GM13977 (cell line): ENCODE measurements at regions not wholly inside any gene's neighbourhood (a gene's known extent, or its start where the extent isn't known, plus 50 kb on each side); places are given as distances from the start of the nearest gene placed in this dataset.

Experiments
- DNase-seq: peaks from one replicate; pipeline ENCODE4 v3.0.0; 2012; ENCODE audit warnings: low spot score
- CTCF ChIP-seq: IDR thresholded peaks from 2 replicates; pipeline ENCODE4 v1.5.1; 2012; ENCODE audit warnings: mild to moderate bottlenecking, control low read depth; ENCODE audit not compliant: insufficient read depth; ENCODE audit errors: extremely low read depth, missing control alignments
- in situ Hi-C: fragments of 300-500 bp; cut with MboI; formaldehyde crosslinking; loops from one replicate; pipeline ENCODE4 v1.12.0; 2022; ENCODE audit warnings: low sequenced_read_pairs, low pct_unique_long_range_greater_than_20kb, mixed read lengths, inconsistent platforms; ENCODE audit not compliant: unreplicated experiment

DNA sequence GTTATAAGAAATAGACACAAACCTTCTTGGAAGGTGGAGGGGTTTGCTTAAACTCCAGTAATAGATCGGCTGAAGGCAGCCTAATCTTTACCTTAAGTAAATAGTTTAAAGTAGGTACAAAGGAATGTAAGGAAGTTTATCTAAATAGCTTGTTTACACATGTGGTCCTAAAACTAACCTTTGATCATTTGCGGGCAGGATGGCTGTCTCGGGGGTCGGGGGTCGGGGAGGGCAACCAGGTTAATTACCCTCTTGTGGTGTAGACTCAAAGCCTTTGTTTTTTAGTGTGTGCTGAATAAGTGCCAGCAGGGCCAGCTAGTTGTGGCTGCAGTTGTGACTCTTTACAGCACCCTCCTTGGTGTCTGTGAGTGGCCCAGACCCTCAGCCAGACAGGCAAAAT is 256.9 kb upstream of the SESN3 start:
- in situ Hi-C loops = no loop called here
- DNase-seq = no peak

GRCh38 chr11:95487391-95487790 is 256.4 kb upstream of the SESN3 start:
- no peak for TF ChIP-seq CTCF
- peak; percentile 88 for DNase-seq
- in situ Hi-C loops = no loop called here

More for the DNA sequence above, 256.9 kb upstream of the SESN3 start:
- TF ChIP-seq CTCF = no peak

DNA sequence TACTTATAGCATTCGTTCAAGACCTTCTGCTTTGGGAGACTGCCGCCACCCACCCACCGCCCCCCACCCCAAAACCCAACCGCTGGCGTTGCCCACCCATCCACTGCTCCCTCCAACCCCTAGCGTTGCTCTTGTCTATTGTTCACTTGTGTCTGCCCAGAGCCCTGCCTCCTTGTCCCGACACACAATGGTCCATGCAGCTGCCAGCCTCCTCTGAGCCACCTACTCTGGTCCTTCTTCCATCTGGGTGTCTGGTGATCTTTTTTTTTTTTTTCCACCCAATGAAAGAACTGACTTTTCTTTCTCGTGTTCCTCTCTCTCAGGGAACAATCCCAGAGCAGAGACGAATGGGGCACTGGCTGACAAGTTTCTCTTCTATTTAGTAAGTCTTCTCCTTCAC is 256.0 kb upstream of the SESN3 start:
- in situ Hi-C loops = no loop called here
- TF ChIP-seq CTCF = no peak

GRCh38 chr11:95486466-95486865 is 255.5 kb upstream of the SESN3 start:
- in situ Hi-C loops = no loop called here
- no peak for DNase-seq
- TF ChIP-seq CTCF = no peak

More for the DNA sequence above, 256.0 kb upstream of the SESN3 start:
- no peak for DNase-seq

DNA sequence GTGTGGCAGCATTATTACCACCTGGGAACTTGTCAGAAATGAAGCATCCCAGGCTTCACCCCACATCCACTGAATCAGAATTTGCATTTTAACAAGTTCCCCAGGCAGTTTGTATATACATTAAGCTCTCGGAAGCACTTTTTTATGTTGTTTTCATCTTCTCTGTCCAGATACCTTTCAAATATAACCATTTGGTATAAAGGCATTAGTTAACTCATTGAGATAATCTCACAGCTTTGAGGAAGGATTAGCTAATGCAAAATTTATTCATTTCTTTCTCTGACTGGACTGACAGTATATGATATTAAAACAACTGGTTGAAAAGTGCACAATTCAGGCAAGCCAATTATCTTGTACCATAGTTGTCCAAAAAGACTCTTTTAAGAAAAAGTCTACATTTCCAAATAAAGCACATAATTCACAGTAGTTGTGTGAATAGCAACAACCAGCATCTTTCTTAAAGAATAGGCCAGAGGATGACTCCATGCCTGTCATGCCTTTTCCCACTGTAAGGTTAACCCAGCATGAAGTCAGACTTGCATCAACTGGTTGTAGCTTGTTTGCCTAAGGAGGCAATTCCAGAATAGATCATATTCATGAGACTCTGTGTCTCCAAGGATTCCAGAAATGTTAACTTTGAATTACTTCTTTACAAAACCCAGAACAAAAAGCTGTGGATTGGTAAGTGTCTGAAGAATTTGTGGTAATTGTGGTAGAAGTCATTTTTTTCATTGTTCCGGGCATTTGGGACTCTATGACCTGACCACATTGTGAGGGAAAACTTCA is 254.3 kb upstream of the SESN3 start:
- DNase-seq = no peak
- in situ Hi-C loops = no loop called here
- no peak for TF ChIP-seq CTCF

- no peak for TF ChIP-seq CTCF
- no peak for DNase-seq
- in situ Hi-C loops = no loop called here
These were observed 252.3 kb upstream of the SESN3 start for GRCh38 chr11:95483339-95483738.
